A549 (cell line): ENCODE measurements at regions not wholly inside any gene's neighbourhood (a gene's known extent, or its start where the extent isn't known, plus 50 kb on each side); places are given as distances from the start of the nearest gene placed in this dataset.

ENCODE experiments used
- ATAC-seq, 2 experiments: fragments of 200-7000 bp in 1 of 2; fragments of >200 bp in 1 of 2; cut with Nextera tagmentation in 1 of 2; cut with Tn5 transposase in 1 of 2; 3 replicates each; pipeline versions ENCODE4 v1.8.0 to v1.9.1; 2018 to 2020; ENCODE audit warnings: mild to moderate bottlenecking in 1 of 2, moderate library complexity in 1 of 2
- CTCF ChIA-PET: fragments of 300-600 bp; sonication (Branson Sonifier 250); formaldehyde crosslinking; extraction: SDS; loops from one replicate; lab custom pipeline; 2021; ENCODE audit warnings: antibody characterized with exemption, inconsistent platforms; lab: Yijun Ruan, JAX
- POLR2A ChIA-PET: fragments of 350-600 bp; formaldehyde crosslinking; extraction: SDS; loops from one replicate; lab custom pipeline; 2021; ENCODE audit warnings: antibody characterized with exemption, inconsistent platforms; lab: Yijun Ruan, JAX
- DNase-seq, 2 experiments: peaks; one replicate each; pipeline versions ENCODE4 v3.0.0 to v3.0.0-alpha.2; 2011 to 2016; ENCODE audit warnings: low read depth in 1 of 2, low spot score in 1 of 2
- FAIRE-seq: peaks from 2 replicates; lab custom pipeline; 2011; peaks lifted over from hg19 to GRCh38; lab: Jason Lieb, UNC
- H3K27ac ChIP-seq, 2 experiments: fragments of >200 bp; sonication (Bioruptor Twin); formaldehyde crosslinking; 3 replicates each; pipeline ENCODE4 v1.5.1; 2016 to 2017
- H3K4me1 ChIP-seq: fragments of >200 bp; sonication (Bioruptor Twin); formaldehyde crosslinking; 3 replicates; pipeline ENCODE4 v1.6.1; 2016
- H3K4me2 ChIP-seq: fragments of >200 bp; sonication (Bioruptor Twin); formaldehyde crosslinking; 3 replicates; pipeline ENCODE4 v1.6.1; 2016
- H3K4me3 ChIP-seq: fragments of >200 bp; sonication (Bioruptor Twin); formaldehyde crosslinking; 3 replicates; pipeline ENCODE4 v1.5.1; 2016
- H3K9me3 ChIP-seq: fragments of >200 bp; sonication (Bioruptor Twin); formaldehyde crosslinking; 3 replicates; pipeline ENCODE4 v1.6.1; 2016
- CTCF ChIP-seq: fragments of >200 bp; sonication (Bioruptor Twin); formaldehyde crosslinking; IDR thresholded peaks from 3 replicates; pipeline ENCODE4 v1.5.1; 2016
- EHMT2 ChIP-seq: fragments of 200-600 bp; sonication (generic); IDR thresholded peaks from 2 replicates; pipeline ENCODE4 v1.6.1; 2016; ENCODE audit warnings: antibody characterized with exemption, low read depth, mild to moderate bottlenecking, moderate library complexity
- EP300 ChIP-seq, 2 experiments: fragments of >200 bp; sonication (Bioruptor Twin); formaldehyde crosslinking; IDR thresholded peaks; 2 replicates in 1 of 2; 3 replicates in 1 of 2; pipeline ENCODE4 v1.6.1; 2016 to 2017
- ESRRA ChIP-seq: fragments of 150-350 bp; IDR thresholded peaks from 2 replicates; pipeline ENCODE4 v1.6.1; 2014; ENCODE audit warnings: mild to moderate bottlenecking, low read length, borderline replicate concordance
- HEYL ChIP-seq: fragments of 250-450 bp; sonication (Bioruptor Pico); IDR thresholded peaks from 2 replicates; pipeline ENCODE4 v1.8.0; 2021; ENCODE audit warnings: mild to moderate bottlenecking, moderate library complexity
- HOXB5 ChIP-seq: fragments of 250-450 bp; sonication (Bioruptor Pico); IDR thresholded peaks from 2 replicates; pipeline ENCODE4 v1.5.0; 2020; ENCODE audit warnings: mild to moderate bottlenecking, moderate library complexity
- PBX3 ChIP-seq: IDR thresholded peaks from 2 replicates; pipeline ENCODE4 v1.6.1; 2012
- PHF8 ChIP-seq: fragments of 200-600 bp; sonication (generic); IDR thresholded peaks from 2 replicates; pipeline ENCODE4 v1.6.1; 2016; ENCODE audit warnings: low read depth, mild to moderate bottlenecking, antibody characterized with exemption, moderate library complexity, borderline replicate concordance
- POLR2A ChIP-seq: IDR thresholded peaks from 2 replicates; pipeline ENCODE4 v1.6.1; 2012; ENCODE audit warnings: mild to moderate bottlenecking, low read length
- POLR2AphosphoS2 ChIP-seq: conservative IDR thresholded peaks from 2 replicates; pipeline ENCODE4 v1.6.1; 2012; ENCODE audit warnings: low read length, improper control_type of control experiment, inconsistent platforms
- RAD21 ChIP-seq, 2 experiments: fragments of >200 bp in 1 of 2; sonication (Bioruptor Twin) in 1 of 2; formaldehyde crosslinking in 1 of 2; IDR thresholded peaks in 1 of 2; conservative IDR thresholded peaks in 1 of 2; 2 replicates in 1 of 2; 3 replicates in 1 of 2; pipeline ENCODE4 v1.6.1; 2012 to 2018; ENCODE audit warnings: inconsistent platforms in 1 of 2
- RARB ChIP-seq: fragments of 250-450 bp; sonication (Bioruptor Pico); IDR thresholded peaks from 2 replicates; pipeline ENCODE4 v1.8.0; 2021; ENCODE audit warnings: mild to moderate bottlenecking, moderate library complexity
- RFX5 ChIP-seq: fragments of 450-650 bp; IDR thresholded peaks from 2 replicates; pipeline ENCODE4 v1.7.1; 2014; ENCODE audit warnings: antibody characterized with exemption, mild to moderate bottlenecking, moderate library complexity
- SMC3 ChIP-seq: fragments of >200 bp; sonication (Bioruptor Twin); formaldehyde crosslinking; IDR thresholded peaks from 3 replicates; pipeline ENCODE4 v1.6.1; 2018; ENCODE audit warnings: inconsistent platforms
- SREBF2 ChIP-seq: fragments of 450-650 bp; IDR thresholded peaks from 2 replicates; pipeline ENCODE4 v1.6.1; 2014; ENCODE audit warnings: mild to moderate bottlenecking, moderate library complexity
- TFCP2L1 ChIP-seq: fragments of 250-450 bp; sonication (Bioruptor Pico); IDR thresholded peaks from 2 replicates; pipeline ENCODE4 v1.5.0; 2021; ENCODE audit warnings: mild to moderate bottlenecking
- WGBS: methylation state at CpG from one replicate; pipeline ENCODE4 v1.1.6; 2017; ENCODE audit errors: missing lambda C conversion rate; 5-methylcytosine and 5-hydroxymethylcytosine counted together
- TF ChIP-seq, protein P1 (sequence below): fragments of 250-450 bp; sonication (Bioruptor Pico); IDR thresholded peaks from 2 replicates; pipeline ENCODE4 v1.5.0; 2020; ENCODE audit warnings: low read depth, mild to moderate bottlenecking, moderate library complexity
- TF ChIP-seq, protein P2 (sequence below): fragments of >200 bp; sonication (Bioruptor Twin); formaldehyde crosslinking; IDR thresholded peaks from 3 replicates; pipeline ENCODE4 v1.6.1; 2016
- TF ChIP-seq, protein P3 (sequence below): fragments of 250-450 bp; sonication (Bioruptor Pico); IDR thresholded peaks from 2 replicates; pipeline ENCODE4 v1.5.0; 2021; ENCODE audit warnings: mild to moderate bottlenecking, moderate library complexity, borderline replicate concordance
- TF ChIP-seq, protein P4 (sequence below): fragments of 200-600 bp; sonication (generic); IDR thresholded peaks from 2 replicates; pipeline ENCODE4 v1.6.1; 2016; ENCODE audit warnings: antibody characterized with exemption, mild to moderate bottlenecking, moderate library complexity
- TF ChIP-seq, protein P5 (sequence below): fragments of >200 bp; sonication (Bioruptor Twin); formaldehyde crosslinking; IDR thresholded peaks from 2 replicates; pipeline ENCODE4 v1.6.1; 2016
- TF ChIP-seq, protein P6 (sequence below): IDR thresholded peaks from 2 replicates; pipeline ENCODE4 v1.6.1; 2012

- POLR2A ChIA-PET = no interaction called here
- CTCF ChIA-PET = interaction anchor here (1.0 to 5.8 kb wide), 3 partner anchors 9 to 195 kb away, joined by 3 to 63 read pairs (median 4); no protein-coding TSS in a partner anchor
- 8% methylated on average over 1 of the region's 1 CpG for WGBS
- H3K27ac ChIP-seq = no peak overlapping the region
- FAIRE-seq (no peak), ATAC-seq (no peak), DNase-seq (no peak)
- peaks cover 3% of the 10 kb centered on the region; the same call in 1 of the 3 replicates for H3K4me1 ChIP-seq
- 0 out of 3 replicates have a peak, but pooled peaks cover 5% of the 10 kb centered on the region for H3K9me3 ChIP-seq
- no peak overlapping the region for H3K4me2 ChIP-seq
- TF ChIP-seq RAD21 (conservative IDR thresholded peaks at IDR 0.05 in 1 of 2, IDR thresholded peaks at IDR 0.05 in 1 of 2) (no peak), EP300 (IDR thresholded peaks at IDR 0.05) (no peak), POLR2AphosphoS2 (no peak), RARB (CRISPR knock-in tag) (no peak), ESRRA (no peak), SREBF2 (no peak), PBX3 (no peak), HOXB5 (CRISPR knock-in tag) (no peak), PHF8 (no peak)
- TF ChIP-seq, protein P1, sequence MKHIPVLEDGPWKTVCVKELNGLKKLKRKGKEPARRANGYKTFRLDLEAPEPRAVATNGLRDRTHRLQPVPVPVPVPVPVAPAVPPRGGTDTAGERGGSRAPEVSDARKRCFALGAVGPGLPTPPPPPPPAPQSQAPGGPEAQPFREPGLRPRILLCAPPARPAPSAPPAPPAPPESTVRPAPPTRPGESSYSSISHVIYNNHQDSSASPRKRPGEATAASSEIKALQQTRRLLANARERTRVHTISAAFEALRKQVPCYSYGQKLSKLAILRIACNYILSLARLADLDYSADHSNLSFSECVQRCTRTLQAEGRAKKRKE (CRISPR knock-in tag) = no peak
- TF ChIP-seq, protein P2, sequence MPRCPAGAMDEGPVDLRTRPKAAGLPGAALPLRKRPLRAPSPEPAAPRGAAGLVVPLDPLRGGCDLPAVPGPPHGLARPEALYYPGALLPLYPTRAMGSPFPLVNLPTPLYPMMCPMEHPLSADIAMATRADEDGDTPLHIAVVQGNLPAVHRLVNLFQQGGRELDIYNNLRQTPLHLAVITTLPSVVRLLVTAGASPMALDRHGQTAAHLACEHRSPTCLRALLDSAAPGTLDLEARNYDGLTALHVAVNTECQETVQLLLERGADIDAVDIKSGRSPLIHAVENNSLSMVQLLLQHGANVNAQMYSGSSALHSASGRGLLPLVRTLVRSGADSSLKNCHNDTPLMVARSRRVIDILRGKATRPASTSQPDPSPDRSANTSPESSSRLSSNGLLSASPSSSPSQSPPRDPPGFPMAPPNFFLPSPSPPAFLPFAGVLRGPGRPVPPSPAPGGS = no peak
- TF ChIP-seq, protein P3, sequence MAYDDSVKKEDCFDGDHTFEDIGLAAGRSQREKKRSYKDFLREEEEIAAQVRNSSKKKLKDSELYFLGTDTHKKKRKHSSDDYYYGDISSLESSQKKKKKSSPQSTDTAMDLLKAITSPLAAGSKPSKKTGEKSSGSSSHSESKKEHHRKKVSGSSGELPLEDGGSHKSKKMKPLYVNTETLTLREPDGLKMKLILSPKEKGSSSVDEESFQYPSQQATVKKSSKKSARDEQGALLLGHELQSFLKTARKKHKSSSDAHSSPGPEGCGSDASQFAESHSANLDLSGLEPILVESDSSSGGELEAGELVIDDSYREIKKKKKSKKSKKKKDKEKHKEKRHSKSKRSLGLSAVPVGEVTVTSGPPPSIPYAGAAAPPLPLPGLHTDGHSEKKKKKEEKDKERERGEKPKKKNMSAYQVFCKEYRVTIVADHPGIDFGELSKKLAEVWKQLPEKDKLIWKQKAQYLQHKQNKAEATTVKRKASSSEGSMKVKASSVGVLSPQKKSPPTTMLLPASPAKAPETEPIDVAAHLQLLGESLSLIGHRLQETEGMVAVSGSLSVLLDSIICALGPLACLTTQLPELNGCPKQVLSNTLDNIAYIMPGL (CRISPR knock-in tag) = no peak
- H3K4me3 ChIP-seq = no peak overlapping the region
These were observed 99.9 kb upstream of the MAOA start for GRCh38 chrX:43556207-43556606.

- no peak overlapping the region for H3K27ac ChIP-seq
- H3K4me2 ChIP-seq = peak overlapping the region; percentile 54; the same call in 2 of the 3 replicates
- no peaks in the 10 kb centered on the region for H3K4me1 ChIP-seq
- FAIRE-seq (peak; percentile 99), ATAC-seq (peak in 1 of 2 experiments; percentile 63; a peak in 3 of 6 replicates), DNase-seq (peak; percentile 49 to 68)
- POLR2A ChIA-PET = no interaction called here
- H3K9me3 ChIP-seq = 0 out of 3 replicates have a peak, but pooled peaks cover 5% of the 10 kb centered on the region
- no peak for TF ChIP-seq TFCP2L1
- TF ChIP-seq RAD21 (conservative IDR thresholded peaks at IDR 0.05 in 1 of 2, IDR thresholded peaks at IDR 0.05 in 1 of 2) = peak; percentile 74 to 77
- peak; percentile 69 for TF ChIP-seq CTCF
- TF ChIP-seq, protein P4, sequence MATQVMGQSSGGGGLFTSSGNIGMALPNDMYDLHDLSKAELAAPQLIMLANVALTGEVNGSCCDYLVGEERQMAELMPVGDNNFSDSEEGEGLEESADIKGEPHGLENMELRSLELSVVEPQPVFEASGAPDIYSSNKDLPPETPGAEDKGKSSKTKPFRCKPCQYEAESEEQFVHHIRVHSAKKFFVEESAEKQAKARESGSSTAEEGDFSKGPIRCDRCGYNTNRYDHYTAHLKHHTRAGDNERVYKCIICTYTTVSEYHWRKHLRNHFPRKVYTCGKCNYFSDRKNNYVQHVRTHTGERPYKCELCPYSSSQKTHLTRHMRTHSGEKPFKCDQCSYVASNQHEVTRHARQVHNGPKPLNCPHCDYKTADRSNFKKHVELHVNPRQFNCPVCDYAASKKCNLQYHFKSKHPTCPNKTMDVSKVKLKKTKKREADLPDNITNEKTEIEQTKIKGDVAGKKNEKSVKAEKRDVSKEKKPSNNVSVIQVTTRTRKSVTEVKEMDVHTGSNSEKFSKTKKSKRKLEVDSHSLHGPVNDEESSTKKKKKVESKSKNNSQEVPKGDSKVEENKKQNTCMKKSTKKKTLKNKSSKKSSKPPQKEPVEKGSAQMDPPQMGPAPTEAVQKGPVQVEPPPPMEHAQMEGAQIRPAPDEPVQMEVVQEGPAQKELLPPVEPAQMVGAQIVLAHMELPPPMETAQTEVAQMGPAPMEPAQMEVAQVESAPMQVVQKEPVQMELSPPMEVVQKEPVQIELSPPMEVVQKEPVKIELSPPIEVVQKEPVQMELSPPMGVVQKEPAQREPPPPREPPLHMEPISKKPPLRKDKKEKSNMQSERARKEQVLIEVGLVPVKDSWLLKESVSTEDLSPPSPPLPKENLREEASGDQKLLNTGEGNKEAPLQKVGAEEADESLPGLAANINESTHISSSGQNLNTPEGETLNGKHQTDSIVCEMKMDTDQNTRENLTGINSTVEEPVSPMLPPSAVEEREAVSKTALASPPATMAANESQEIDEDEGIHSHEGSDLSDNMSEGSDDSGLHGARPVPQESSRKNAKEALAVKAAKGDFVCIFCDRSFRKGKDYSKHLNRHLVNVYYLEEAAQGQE = no peak
- no peak for TF ChIP-seq RFX5
- TF ChIP-seq EHMT2 = peak; percentile 49; the same call in 1 of the 2 replicates
- TF ChIP-seq, protein P5, sequence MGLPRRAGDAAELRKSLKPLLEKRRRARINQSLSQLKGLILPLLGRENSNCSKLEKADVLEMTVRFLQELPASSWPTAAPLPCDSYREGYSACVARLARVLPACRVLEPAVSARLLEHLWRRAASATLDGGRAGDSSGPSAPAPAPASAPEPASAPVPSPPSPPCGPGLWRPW = no peak
- TF ChIP-seq POLR2A = no peak
- peak; percentile 74 for TF ChIP-seq SMC3
- no peak for TF ChIP-seq HEYL (CRISPR knock-in tag)
- TF ChIP-seq, protein P6, sequence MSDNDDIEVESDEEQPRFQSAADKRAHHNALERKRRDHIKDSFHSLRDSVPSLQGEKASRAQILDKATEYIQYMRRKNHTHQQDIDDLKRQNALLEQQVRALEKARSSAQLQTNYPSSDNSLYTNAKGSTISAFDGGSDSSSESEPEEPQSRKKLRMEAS = 0 out of 2 replicates have a peak, but pooled peaks have one; percentile 16
- H3K4me3 ChIP-seq = no peak overlapping the region
- CTCF ChIA-PET = interaction anchor here (0.8 to 5.8 kb wide), 5 partner anchors 179 to 1776 kb away, joined by 3 to 63 read pairs (median 5); no protein-coding TSS in a partner anchor
- 0% methylated on average over 4 of the region's 4 CpGs for WGBS
These were observed 98.3 kb upstream of the MAOA start for GRCh38 chrX:43557792-43558191.
